ENCODE measurements at regions not wholly inside any gene's neighbourhood (a gene's known extent, or its start where the extent isn't known, plus 50 kb on each side); places are given as distances from the start of the nearest gene placed in this dataset.
"Not testable (repeated sequence)": the region's sequence is repeated elsewhere in the genome, so short reads cannot be mapped to it uniquely, and the experiment has no call there.

DNA sequence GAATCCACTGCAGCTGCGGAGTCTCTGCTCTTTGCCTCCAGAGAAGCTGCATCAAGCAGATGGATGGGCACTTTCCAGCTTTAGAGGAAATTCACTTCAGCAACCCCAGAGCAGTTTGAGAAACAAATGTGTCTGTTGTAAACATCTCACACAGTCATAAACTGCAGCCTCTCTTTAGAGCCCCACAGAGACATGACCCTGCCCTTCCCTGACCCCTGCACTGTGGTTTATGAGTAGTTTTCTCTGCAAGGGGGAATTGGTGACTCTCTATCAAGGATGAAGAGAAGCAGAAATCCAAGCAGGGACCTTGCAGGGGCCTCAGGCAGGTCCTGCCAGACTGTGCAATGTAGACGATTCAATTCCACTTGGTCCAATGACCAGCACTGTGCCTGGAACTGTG lies 160.2 kb downstream of the SH2D4B start:
- no peak for DNase-seq

DNA sequence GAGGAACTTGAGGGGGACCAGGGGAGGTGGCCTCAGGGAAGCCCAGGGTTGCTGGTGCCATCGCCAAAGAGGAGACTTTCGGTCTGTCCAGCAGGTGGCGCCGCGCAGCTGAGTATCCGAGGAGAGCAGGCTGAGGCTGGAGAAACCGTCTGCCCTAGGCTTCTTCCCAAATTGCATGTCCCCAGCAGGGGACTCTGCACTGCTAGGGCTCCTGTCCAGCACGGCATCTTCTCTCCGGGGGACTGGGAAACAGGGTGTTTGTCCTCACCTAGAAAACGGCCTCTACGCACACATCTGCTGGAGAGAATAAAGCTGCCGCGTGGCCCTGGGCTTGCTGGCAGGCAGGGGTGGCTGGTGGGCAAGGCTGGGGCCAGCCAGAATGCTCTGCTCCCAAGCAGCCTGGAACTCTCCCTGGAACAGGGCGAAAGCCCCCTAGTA lies 161.9 kb downstream of the SH2D4B start:
- DNase-seq: peak; percentile 80 to 91 (median 89)

DNA sequence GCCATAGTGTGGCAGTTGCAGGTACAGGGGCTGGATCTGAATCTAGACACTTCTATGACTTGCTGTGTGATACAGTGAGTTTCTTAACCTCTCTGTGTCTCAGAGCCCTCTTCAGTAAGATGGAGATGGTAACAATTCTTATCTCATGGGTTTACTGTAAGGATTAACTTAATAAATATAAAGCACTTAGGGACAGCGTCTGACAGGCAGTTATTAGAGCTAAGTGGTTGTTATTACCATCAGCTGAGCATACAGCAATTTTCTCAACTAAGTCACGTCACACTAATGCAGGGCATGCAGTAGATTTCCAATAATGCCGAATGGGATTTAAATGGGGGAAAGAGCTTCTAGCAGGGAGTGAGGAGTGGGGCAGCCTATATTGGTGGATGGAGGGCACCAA lies 162.6 kb downstream of the SH2D4B start:
- DNase-seq: no peak

DNA sequence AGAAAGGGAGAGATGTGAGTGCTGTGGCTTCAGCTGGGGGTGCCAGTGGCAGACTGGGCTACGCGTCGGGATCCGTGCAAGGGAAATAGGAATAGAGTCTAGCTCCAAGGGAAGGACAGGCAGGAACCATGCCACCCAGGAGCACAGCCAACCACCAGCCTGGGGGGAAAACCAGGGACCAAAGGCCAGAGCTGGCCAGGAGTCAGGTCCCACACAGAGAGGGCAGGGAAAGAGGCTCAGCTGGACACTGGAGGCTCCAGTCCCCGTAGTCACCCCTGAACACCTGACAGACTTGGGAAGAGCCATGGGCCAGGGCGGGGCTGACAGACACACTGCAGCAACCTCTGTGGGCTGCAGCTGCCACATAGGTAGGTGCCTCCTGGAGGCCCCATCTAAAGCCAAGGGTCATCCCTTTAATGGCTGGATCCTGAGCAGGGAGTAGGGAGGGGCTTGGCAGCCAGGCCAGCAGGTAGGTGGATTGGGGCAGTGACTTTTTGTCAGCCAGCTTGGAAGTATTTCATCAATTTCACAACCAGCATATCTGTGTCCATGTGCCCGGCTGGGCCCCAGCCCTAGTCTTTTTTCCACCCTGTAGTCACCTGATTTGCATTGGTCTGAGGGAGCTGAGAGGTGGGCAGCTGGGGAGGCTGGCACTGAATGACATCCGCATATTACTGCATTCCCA lies 163.2 kb downstream of the SH2D4B start:
- no peak for DNase-seq

DNA sequence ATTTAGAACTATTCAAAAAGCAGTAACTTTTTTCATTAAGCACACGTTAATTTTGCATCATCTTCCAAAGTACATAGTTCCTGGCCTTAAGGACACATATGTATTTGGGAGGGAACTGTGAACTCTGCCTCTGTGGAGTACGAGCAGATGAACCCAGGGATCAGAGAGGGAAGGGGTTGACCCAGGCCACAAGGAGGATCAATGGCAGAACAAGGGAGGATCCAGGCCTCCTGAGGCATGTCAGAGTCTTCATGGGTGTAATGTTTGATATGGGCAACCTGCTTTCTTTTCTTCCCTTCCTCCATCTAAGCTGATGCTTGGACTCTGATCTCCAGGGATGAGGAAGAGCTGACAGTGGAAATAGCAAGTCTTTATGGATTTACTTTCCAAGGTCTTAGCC lies 164.0 kb downstream of the SH2D4B start:
- no peak for DNase-seq

DNA sequence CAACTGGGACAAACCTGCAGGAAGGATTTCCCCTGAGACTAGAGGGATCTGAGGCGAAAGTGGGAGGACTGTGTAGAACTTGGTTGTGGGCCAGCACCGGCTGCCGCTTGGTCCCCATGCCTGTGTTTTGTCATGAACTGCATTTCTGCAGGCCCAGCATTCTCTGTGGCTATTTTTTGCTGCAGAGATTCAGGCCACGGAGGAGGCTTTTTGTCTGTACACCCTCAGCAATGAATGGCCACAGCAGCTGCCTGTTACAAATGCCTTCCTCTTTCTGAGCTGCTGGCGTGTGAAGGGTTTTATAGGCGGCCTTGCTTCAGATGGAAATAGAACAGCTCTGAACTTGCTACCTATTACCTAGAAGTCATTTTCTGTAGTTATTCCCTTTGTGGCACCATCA lies 164.4 kb downstream of the SH2D4B start:
- no peak for DNase-seq

DNA sequence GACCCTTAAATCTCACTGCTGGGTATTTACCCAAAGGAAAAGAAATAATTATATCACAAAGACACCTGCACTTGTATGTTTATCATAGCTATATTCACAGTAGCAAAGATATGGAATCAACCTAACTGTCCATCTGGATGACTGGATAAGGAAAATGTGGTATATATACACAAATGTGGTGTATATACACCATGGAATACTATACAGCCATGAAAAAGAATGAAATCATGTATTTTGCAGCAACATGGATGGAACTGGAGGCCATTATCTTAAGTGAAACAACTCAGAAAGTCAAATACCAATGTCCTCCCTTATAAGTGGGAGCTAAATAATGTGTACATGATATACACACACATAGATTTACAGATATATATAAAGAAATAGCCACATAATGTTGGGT lies 168.2 kb downstream of the SH2D4B start:
- no peak for DNase-seq

DNA sequence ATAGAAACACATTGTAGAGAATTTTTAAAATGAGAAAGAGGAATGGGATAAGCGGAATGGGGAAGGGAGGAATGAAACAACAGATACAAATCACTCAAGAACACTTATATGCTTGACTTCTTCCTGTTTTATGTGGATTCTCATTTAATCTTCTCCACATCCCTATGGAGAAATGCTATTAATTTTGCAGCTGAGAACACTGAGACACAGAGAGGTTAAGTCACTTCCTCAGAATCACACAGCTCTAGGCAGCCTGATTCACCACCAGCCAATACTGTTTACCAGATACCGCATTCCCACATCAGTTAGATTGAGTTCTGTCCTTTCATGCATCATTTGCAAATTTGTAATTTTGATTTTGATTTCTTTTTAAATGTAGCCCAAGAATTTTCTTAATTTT lies 170.5 kb downstream of the SH2D4B start:
- DNase-seq: no peak

DNA sequence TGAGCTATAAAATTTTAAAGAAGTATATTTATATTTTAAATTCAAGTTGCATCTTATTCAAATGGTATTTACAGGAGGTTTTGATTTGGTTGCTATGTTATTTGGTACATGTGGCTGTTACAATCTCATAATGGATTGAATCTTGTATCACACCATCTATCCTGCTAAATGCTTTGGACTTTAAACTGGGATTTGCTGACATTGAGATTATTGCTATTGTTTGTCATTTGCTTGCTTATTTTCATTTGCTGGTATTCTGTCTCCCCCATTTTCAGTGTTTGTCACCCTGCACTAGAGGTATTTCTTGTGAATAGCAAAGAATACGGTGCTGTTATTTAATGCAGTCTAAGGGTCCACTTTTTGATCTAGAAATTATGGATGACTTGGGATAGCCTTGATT lies 171.1 kb downstream of the SH2D4B start:
- DNase-seq: no peak

DNA sequence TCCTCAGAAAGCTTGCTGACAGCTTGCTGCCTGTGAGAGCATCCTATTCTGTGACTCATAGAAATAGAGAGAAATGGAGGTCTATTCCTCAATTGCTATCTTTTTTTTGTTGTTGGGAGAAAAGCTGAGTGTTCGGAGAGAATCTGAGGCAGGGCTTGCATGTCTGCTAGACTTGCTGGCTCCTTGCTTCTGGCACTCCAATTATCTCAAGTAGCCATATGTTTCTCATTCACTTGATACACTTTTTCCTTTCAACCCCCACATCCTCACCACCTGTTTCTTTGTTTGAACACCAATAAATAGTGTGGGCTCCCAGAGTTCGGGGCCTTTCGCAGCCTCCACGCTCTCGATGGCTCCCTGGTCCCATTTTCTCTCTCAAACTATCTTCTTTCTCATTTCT lies 172.2 kb downstream of the SH2D4B start:
- no peak for DNase-seq

DNA sequence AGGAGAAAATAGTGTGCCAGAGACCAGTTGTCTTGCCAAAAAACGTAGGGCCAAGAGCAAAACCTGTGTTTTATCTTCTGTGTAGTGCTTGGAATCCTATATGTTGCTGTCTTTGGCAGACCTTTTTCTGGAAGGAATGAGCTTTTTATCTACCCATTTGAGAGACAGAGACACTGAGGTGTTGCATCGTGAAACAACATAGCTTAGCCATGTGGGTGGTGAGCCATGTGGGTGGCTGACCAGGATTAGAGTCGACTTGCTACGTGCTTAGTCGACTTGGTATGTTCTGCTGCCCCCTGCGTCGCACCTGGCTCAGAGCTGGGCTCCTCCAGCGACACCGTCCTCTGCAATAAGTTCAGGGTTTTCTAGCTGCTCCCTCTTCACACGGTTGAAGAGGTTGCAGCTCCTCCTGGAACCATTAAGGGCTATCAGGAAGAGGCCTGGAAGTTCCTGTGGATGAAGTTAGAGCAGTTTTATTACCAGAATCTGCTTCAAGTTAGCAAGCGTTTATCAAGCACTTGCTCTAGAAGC lies 175.8 kb downstream of the SH2D4B start:
- DNase-seq: no peak

DNA sequence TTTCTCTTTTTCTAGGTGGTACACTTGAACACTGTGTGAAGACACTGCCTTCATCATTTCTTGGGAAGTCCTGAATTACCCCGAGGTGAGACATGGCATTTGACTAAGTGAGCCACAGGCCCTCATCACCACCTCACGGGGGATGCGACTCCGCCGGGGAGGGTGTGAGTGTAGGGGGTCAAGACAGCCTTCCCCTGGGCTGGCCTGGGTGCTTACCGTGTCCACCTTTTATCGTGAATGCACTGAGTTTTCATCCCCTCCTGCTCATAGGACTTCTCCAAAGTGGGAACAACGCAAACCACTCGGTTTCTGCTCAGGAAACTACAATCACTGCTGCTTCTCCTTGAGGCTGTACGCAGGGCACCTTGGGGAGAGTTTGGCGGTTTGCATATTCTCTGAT lies 176.9 kb downstream of the SH2D4B start:
- no peak for DNase-seq

DNA sequence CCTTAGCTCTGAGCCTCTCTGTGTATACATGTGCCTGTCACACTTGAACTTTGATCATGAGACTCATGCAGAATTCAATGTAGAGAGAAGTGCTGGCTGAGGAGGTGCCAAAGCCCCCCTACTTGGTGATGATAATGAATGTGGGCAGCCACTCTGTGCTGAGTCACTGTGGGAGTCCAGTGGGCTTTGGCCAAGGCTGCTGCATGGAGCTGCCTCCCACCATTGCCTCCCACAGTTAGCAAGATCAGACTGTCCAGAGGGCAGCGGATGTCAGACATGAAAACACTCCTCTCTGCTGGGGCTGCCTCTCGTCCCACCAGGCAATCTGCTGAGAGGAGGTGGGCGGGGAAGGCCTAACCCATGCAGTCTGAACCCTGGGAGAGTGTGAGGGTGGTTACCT lies 180.3 kb downstream of the SH2D4B start:
- DNase-seq: no peak

DNA sequence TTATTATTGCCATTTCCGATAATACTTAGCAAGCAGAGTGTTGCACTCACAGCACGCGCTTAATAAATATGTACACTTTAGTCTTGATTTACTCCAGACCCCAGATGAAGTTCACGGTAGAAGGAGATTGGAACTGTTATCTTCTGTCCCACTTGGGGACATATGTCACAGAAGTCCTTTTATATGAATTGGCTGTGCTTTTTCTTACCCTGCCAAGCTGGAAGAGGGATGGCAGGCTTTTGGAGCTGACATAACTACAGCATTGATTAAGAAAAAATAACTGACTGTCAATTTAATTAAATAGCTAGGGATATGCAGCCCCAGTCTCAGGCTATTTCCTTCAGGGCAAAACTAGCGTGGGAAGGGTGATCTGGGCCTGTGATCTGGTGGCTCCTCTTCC lies 182.2 kb downstream of the SH2D4B start:
- DNase-seq: no peak

DNA sequence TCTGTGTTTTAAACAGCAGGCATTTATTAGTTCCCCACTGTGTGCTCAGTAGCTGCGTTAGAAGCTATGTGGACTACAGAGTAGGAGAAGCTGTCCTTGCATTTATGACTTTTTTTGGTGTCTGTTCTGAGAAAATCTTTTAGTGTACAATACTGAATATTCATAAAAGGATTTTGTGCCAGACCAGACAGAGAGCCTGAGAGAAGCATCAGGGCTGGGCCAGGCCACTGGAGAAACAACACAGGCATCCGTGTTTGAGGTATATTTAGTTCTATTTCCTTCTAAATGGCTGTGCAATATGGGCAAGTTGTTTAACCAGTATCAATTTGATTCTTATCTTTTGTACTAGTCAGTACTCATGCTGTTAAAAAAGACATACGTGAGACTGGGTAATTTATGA lies 182.8 kb downstream of the SH2D4B start:
- no peak for DNase-seq

DNA sequence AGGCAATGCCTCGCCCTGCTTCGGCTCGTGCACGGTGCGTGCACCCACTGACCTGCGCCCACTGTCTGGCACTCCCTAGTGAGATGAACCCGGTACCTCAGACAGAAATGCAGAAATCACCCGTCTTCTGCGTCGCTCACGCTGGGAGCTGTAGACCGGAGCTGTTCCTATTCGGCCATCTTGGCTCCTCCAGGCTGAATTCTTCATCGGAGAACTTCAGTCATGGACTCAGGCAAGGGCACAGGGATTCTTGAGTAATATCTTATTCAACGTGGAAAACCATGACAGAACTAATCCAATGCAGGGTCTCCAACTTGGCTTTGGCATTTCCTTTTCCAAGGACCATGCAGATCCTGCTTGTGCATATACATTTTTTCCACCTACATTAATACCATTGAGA lies 190.7 kb downstream of the SH2D4B start:
- DNase-seq: not testable (repeated sequence)

DNA sequence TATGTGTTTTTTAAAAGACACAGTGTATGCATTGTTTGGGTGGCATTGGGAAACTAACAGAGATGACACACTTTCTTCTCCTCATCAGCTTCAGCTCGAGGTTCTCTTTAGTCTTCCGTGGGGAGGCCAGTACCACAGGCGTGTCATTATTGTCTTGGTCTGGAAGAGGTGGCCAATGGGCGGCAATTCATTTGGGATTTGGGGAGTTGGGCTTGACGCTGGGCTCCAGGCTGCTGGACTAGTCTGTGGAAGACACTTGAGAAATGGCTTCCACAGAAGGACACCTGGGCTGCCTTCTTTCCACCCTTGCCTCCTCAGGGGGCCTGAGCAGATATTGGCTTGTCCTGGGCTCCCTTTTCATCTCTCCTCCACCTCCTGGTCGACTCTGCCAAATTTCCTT lies 192.2 kb downstream of the SH2D4B start:
- no peak for DNase-seq

DNA sequence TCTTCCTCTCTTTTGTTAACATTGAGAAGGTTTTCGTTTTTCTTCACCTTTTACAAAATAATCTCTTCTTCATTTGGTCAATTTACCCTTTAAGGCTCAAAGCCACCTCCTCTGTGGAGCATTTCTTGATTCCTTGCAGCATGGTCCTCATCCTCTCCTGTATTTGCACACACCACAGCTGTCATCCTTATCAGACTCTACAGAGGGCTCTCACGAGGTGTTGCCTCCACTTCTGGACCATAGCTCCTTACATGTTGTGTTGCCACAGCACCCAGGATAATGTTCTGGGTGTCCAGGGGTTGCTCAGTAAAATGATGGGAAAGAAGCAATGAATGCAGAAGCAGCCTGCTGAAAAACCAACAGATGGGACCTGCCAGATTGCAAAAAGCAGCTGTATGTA lies 192.8 kb downstream of the SH2D4B start:
- DNase-seq: no peak

DNA sequence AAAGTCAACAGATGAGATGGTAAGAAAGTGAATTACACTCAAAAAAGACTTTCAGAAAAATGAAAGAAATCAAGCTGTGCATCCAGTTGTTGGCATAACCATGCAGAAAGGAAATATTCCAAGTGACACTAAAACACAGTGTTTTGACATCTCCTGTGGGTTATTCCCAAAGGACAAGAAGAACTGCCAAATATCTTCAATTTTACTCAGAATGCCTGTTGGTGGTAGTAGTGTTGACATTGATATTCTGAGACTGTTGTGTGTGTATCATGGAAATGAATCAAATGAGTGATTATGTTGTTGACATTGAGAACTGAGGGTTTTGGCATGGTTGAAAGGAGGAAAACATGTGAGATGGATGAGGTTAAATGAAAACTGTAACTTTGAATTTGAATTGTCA lies 196.9 kb downstream of the SH2D4B start:
- DNase-seq: no peak

DNA sequence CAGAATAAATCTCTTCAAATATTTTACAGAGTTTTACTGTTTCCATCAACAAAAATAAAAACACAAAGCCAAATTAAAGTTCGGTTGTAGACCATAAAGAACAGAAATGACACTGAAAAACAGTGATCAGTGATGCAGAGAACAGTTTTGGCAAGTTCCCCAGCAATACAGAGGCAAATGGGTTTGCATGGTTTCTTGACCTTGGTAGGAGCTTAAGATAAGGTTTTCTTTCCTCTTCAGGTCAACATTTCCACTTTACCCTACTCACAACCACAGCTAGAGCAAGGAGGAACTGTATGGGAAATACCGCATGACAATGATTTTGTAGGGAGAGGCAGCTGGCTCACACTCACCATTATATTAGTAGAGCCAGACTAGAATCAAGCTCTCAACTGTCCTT lies 199.5 kb downstream of the SH2D4B start:
- DNase-seq: no peak

DNA sequence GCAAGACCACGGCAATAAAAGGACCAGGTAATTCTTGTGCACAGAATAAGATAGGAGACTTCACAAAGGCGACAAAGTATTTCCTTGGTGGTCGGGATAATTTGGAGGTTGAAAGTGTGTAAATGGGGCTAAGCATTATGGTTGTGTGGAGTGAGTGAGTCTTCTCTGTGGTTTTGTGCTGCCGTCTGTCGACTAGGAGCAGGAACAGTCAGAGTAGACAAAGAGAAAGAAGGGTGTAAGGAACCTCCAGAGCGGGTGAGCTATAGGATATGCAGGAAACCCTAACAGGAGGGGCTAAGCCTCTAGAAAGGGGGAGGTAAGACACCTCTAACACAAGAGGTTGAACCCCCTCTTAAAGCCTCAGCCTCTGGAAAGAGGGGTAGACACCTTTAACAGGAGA lies 201.6 kb downstream of the SH2D4B start:
- DNase-seq: no peak

DNA sequence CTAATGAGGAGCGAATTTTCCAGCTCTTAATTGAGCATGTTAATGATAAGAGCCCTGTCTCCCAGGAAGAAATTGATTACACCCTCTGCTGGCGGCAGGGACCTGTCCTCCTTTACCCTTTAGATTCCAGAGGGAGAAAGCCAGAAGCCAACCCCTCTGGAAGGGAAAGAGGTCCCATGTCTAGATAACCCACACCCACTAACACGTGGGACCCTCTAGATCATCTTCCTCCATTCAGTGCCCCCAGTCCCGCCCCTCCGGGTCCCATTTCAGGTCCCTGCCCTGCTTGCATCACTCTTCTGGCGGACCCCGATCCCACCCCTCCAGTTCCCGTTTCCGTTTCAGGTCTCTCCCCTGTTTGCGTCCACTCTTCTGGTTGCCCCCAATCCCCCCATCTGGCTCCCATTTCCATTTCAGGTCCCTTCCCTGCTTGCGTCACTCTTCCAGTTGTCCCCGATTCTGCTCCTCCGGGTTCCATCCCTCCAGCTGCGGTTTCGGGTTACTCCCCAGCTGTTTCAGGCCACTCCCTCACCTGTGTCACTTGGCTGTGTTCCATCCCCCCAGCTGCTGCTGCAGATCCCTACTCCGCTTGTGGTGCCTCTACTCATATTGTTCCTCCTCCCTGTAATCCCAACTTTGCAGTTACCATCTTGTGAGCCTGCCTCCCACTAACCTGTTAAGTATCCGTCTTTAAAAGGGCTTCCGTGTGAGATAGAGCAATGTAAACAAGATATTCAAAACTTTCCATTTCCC lies 202.4 kb downstream of the SH2D4B start:
- DNase-seq: no peak

DNA sequence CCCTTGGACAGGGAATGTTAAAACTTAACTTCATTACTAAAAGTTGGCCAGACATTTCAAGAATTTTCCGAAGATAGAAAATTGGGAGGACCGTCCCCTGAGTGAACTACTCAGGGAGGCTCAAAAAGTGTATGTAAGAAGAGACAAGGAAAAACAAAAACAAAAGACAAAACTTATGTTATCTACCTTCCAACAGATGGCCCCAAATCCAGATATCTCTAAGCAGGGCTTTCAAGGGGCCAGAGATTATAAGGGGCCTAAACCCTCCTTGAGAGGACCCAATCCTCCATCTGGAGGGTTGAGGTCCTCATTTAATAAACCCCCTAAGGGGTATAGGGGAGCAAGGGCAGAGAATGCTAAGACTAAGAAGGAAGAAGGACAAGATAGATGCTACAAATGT lies 203.6 kb downstream of the SH2D4B start:
- DNase-seq: no peak

DNA sequence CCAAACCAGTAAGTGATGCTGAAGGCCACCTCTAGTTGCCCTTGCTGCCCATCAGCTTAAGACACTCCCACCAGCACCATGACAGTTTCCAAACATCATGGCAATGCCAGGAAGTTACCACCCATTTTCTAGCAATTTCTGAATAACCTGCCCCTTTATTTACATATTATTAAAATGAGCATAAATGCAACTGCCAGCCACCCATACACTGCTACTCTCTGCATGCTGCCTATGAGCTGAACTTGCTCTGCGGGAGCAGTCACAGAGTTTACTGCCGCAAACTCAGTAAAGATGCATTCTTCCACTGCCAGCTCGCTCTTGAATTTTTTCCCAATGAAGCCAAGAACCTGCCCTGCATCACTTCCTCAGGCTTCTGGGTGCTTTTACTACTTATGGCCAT lies 212.6 kb downstream of the SH2D4B start:
- DNase-seq: no peak

All from suppressor macrophage (primary cell).